ENCODE measurements at regions not wholly inside any gene's neighbourhood (a gene's known extent, or its start where the extent isn't known, plus 50 kb on each side); places are given as distances from the start of the nearest gene placed in this dataset.

- no peak for DNase-seq (ENCODE audit: low read depth)
- TF ChIP-seq CTCF (IDR thresholded peaks at IDR 0.05; ENCODE audit: control insufficient read depth, extremely low read depth, insufficient read depth) = no peak
These were observed 301.5 kb upstream of the TFPI start for GRCh38 chr2:187855689-187856088.

GRCh38 chr2:187857826-187858225, 303.6 kb upstream of the TFPI start:
- no peak for TF ChIP-seq CTCF (IDR thresholded peaks at IDR 0.05; ENCODE audit: control insufficient read depth, extremely low read depth, insufficient read depth)
- H3K4me3 ChIP-seq (ENCODE audit: low read depth, low read length) = no peak overlapping the region
- no peak for DNase-seq (ENCODE audit: low read depth)

More at GRCh38 chr2:187855689-187856088, 301.5 kb upstream of the TFPI start:
- no peak overlapping the region for H3K4me3 ChIP-seq (ENCODE audit: low read depth, low read length)

GRCh38 chr2:187862715-187863114, 308.5 kb upstream of the TFPI start:
- no peak overlapping the region for H3K4me3 ChIP-seq (ENCODE audit: low read depth, low read length)
- no peak for DNase-seq (ENCODE audit: low read depth)
- no peak for TF ChIP-seq CTCF (IDR thresholded peaks at IDR 0.05; ENCODE audit: control insufficient read depth, extremely low read depth, insufficient read depth)

GRCh38 chr2:187865025-187865424, 310.8 kb upstream of the TFPI start:
- TF ChIP-seq CTCF (IDR thresholded peaks at IDR 0.05; ENCODE audit: control insufficient read depth, extremely low read depth, insufficient read depth) = no peak
- DNase-seq (ENCODE audit: low read depth) = no peak
- no peak overlapping the region for H3K4me3 ChIP-seq (ENCODE audit: low read depth, low read length)

- H3K4me3 ChIP-seq (ENCODE audit: low read depth, low read length) = no peak overlapping the region
- DNase-seq (ENCODE audit: low read depth) = no peak
- TF ChIP-seq CTCF (IDR thresholded peaks at IDR 0.05; ENCODE audit: control insufficient read depth, extremely low read depth, insufficient read depth) = no peak
These were observed 312.9 kb upstream of the TFPI start for GRCh38 chr2:187867165-187867564.

- TF ChIP-seq CTCF (IDR thresholded peaks at IDR 0.05; ENCODE audit: control insufficient read depth, extremely low read depth, insufficient read depth) = no peak
- H3K4me3 ChIP-seq (ENCODE audit: low read depth, low read length) = no peak overlapping the region
- DNase-seq (ENCODE audit: low read depth) = no peak
These were observed 315.0 kb upstream of the TFPI start for GRCh38 chr2:187869195-187869594.

GRCh38 chr2:187871506-187871905, 317.3 kb upstream of the TFPI start:
- H3K4me3 ChIP-seq (ENCODE audit: low read depth, low read length) = no peak overlapping the region
- DNase-seq (ENCODE audit: low read depth) = no peak
- TF ChIP-seq CTCF (IDR thresholded peaks at IDR 0.05; ENCODE audit: control insufficient read depth, extremely low read depth, insufficient read depth) = no peak
